Endothelial cell of umbilical vein (primary cell): ENCODE measurements at regions not wholly inside any gene's neighbourhood (a gene's known extent, or its start where the extent isn't known, plus 50 kb on each side); places are given as distances from the start of the nearest gene placed in this dataset.

Experiments used
- BruUV-seq: library from RNA; stranded (reverse); fragments of 400-500 nt; replicated peaks from 2 replicates; lab custom pipeline; 2021; lab: Mats Ljungman, UMichigan
- CTCF ChIA-PET: fragments of 300-600, 350-600 bp; sonication (Branson Sonifier 250); formaldehyde crosslinking; loops from one replicate; lab custom pipeline; 2021; ENCODE audit warnings: antibody characterized with exemption, inconsistent platforms; lab: Charles Lee
- POLR2A ChIA-PET: fragments of 300-600, 350-600 bp; sonication (Branson Sonifier 250); formaldehyde crosslinking; loops from one replicate; lab custom pipeline; 2021; ENCODE audit warnings: antibody characterized with exemption, inconsistent platforms; lab: Charles Lee
- DNase-seq: peaks from one replicate; pipeline ENCODE4 v3.0.0-alpha.2; 2011; ENCODE audit warnings: low read depth, low spot score
- FAIRE-seq: peaks from 2 replicates; lab custom pipeline; 2011; peaks lifted over from hg19 to GRCh38; lab: Jason Lieb, UNC
- H2AFZ ChIP-seq: 2 replicates; pipeline ENCODE4 v1.6.0; 2012; ENCODE audit warnings: low read depth, low read length, control low read depth, inconsistent platforms
- H3K27ac ChIP-seq: 2 replicates; pipeline ENCODE4 v1.5.1; 2011; ENCODE audit warnings: low read depth, mild to moderate bottlenecking, control low read depth, low read length, moderate library complexity; ENCODE audit not compliant: insufficient read depth
- H3K27me3 ChIP-seq, 2 experiments: 2 replicates each; pipeline versions ENCODE4 v1.6.0 to v1.6.1; 2011; ENCODE audit warnings: low read length in 2 of 2, mixed read lengths in 1 of 2; ENCODE audit not compliant: control insufficient read depth in 2 of 2, insufficient read depth in 2 of 2
- H3K36me3 ChIP-seq, 2 experiments: 2 replicates in 1 of 2; 3 replicates in 1 of 2; pipeline ENCODE4 v1.5.1; 2011; ENCODE audit warnings: low read length in 2 of 2, mild to moderate bottlenecking in 1 of 2, moderate library complexity in 1 of 2; ENCODE audit not compliant: control insufficient read depth in 2 of 2, insufficient read depth in 2 of 2; ENCODE audit errors: extremely low read depth in 1 of 2
- H3K4me1 ChIP-seq: 3 replicates; pipeline ENCODE4 v1.5.1; 2011; ENCODE audit warnings: mild to moderate bottlenecking, low read length; ENCODE audit not compliant: control insufficient read depth, insufficient read depth; ENCODE audit errors: extremely low read depth
- H3K4me2 ChIP-seq: 2 replicates; pipeline ENCODE4 v1.6.1; 2011; ENCODE audit warnings: low read length, control low read depth, mixed read lengths; ENCODE audit not compliant: insufficient read depth
- H3K4me3 ChIP-seq, 3 experiments: fragments of 200-600 bp in 1 of 3; sonication (generic), shearing (Covaris generic) in 1 of 3; replicated peaks in 1 of 3; 2 replicates each; pipeline ENCODE4 v1.5.1; 2011 to 2016; ENCODE audit warnings: control low read depth in 3 of 3, low read length in 3 of 3, mild to moderate bottlenecking in 2 of 3, inconsistent platforms in 1 of 3, low read depth in 1 of 3, moderate library complexity in 1 of 3; ENCODE audit not compliant: insufficient read depth in 1 of 3
- H3K79me2 ChIP-seq: 2 replicates; pipeline ENCODE4 v1.6.0; 2012; ENCODE audit warnings: low read length, inconsistent platforms; ENCODE audit not compliant: control insufficient read depth, insufficient read depth
- H3K9ac ChIP-seq: replicated peaks from 2 replicates; pipeline ENCODE3; 2011; ENCODE audit warnings: low read length, control low read depth; ENCODE audit not compliant: insufficient read depth; ENCODE audit errors: extremely low read depth
- H3K9me1 ChIP-seq: replicated peaks from 3 replicates; pipeline ENCODE4 v1.6.0; 2011; ENCODE audit warnings: mild to moderate bottlenecking, low read length; ENCODE audit not compliant: control insufficient read depth, insufficient read depth; ENCODE audit errors: extremely low read depth
- H3K9me3 ChIP-seq: replicated peaks from 2 replicates; pipeline ENCODE4 v1.5.1; 2012; ENCODE audit warnings: low read length, inconsistent platforms; ENCODE audit not compliant: control insufficient read depth, insufficient read depth
- H4K20me1 ChIP-seq: replicated peaks from 2 replicates; pipeline ENCODE3; 2011; ENCODE audit warnings: mild to moderate bottlenecking, low read length; ENCODE audit not compliant: control insufficient read depth, insufficient read depth; ENCODE audit errors: extremely low read depth
- EZH2 ChIP-seq: IDR thresholded peaks from 2 replicates; pipeline ENCODE4 v1.6.1; 2012; ENCODE audit warnings: borderline replicate concordance, low read depth, mild to moderate bottlenecking, moderate library complexity, low read length, inconsistent platforms; ENCODE audit not compliant: severe bottlenecking
- GATA2 ChIP-seq: IDR thresholded peaks from 2 replicates; pipeline ENCODE4 v1.7.0; 2011; ENCODE audit warnings: low read depth, mild to moderate bottlenecking, moderate library complexity, mixed read lengths, low read length; ENCODE audit not compliant: insufficient read length, insufficient read depth
- JUN ChIP-seq: IDR thresholded peaks from 2 replicates; pipeline ENCODE4 v1.6.1; 2011; ENCODE audit warnings: borderline replicate concordance, low read depth; ENCODE audit not compliant: insufficient read length, insufficient read depth
- MYC ChIP-seq: IDR thresholded peaks from one replicate; pipeline ENCODE4 v1.6.1; 2011; ENCODE audit warnings: mild to moderate bottlenecking, low read depth, low read length
- POLR2AphosphoS5 ChIP-seq: IDR thresholded peaks from 2 replicates; pipeline ENCODE4 v1.6.1; 2012; ENCODE audit warnings: low read depth, mild to moderate bottlenecking, control low read depth, low read length, moderate library complexity; ENCODE audit not compliant: insufficient read depth
- dilution Hi-C: fragments of 300-500 bp; cut with MboI; formaldehyde crosslinking; loops from one replicate; pipeline ENCODE4 v1.15.0; 2019; ENCODE audit warnings: low sequenced_read_pairs; ENCODE audit not compliant: extremely low pct_ligation_motif_present
- intact Hi-C: fragments of 100-400 bp; cut with micrococcal nuclease; formaldehyde crosslinking; loops from one replicate; pipeline ENCODE4 v1.10.0; 2022
- TF ChIP-seq, protein P1 (sequence below), 2 donors: IDR thresholded peaks; 1 replicate in 1 of 2; 2 replicates in 1 of 2; pipeline ENCODE4 v1.5.1; 2011; ENCODE audit warnings: low read length in 2 of 2, mild to moderate bottlenecking in 2 of 2, moderate library complexity in 2 of 2, control low read depth in 1 of 2, inconsistent platforms in 1 of 2, low read depth in 1 of 2; ENCODE audit not compliant: insufficient read depth in 1 of 2; ENCODE audit errors: extremely low read depth in 1 of 2
- TF ChIP-seq, protein P2 (sequence below): IDR thresholded peaks from 2 replicates; pipeline ENCODE4 v1.6.1; 2011; ENCODE audit not compliant: insufficient read depth, insufficient read length

- FAIRE-seq (no peak), DNase-seq (no peak)
- Histone ChIP-seq H3K9me3 (no peaks in the 10 kb centered on the region), H4K20me1 (no peaks in the 10 kb centered on the region), H3K36me3 (no peaks in the 10 kb centered on the region), H2AFZ (no peak overlapping the region), H3K9ac (no peak overlapping the region), H3K4me2 (no peak overlapping the region), H3K4me1 (no peaks in the 10 kb centered on the region), H3K27me3 (no peaks in the 10 kb centered on the region), H3K4me3 (no peak overlapping the region), H3K27ac (no peak overlapping the region), H3K9me1 (no peaks in the 10 kb centered on the region), H3K79me2 (no peaks in the 10 kb centered on the region)
- intact Hi-C loops (no loop called here), dilution Hi-C loops (no loop called here)
- ChIA-PET CTCF (no interaction called here), POLR2A (no interaction called here)
- no TSS peak for BruUV-seq
- TF ChIP-seq JUN (no peak), MYC (no peak), EZH2 (no peak), GATA2 (no peak)
- TF ChIP-seq, protein P1, sequence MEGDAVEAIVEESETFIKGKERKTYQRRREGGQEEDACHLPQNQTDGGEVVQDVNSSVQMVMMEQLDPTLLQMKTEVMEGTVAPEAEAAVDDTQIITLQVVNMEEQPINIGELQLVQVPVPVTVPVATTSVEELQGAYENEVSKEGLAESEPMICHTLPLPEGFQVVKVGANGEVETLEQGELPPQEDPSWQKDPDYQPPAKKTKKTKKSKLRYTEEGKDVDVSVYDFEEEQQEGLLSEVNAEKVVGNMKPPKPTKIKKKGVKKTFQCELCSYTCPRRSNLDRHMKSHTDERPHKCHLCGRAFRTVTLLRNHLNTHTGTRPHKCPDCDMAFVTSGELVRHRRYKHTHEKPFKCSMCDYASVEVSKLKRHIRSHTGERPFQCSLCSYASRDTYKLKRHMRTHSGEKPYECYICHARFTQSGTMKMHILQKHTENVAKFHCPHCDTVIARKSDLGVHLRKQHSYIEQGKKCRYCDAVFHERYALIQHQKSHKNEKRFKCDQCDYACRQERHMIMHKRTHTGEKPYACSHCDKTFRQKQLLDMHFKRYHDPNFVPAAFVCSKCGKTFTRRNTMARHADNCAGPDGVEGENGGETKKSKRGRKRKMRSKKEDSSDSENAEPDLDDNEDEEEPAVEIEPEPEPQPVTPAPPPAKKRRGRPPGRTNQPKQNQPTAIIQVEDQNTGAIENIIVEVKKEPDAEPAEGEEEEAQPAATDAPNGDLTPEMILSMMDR (IDR thresholded peaks at IDR 0.05; ENCODE audit: extremely low read depth in 1 of 2, insufficient read depth in 1 of 2, low read depth in 1 of 2, low read length in 2 of 2) = no peak
Measured at GRCh38 chr12:113664224-113664681, 192.6 kb upstream of the LHX5 start.

- Histone ChIP-seq H3K9me1 (no peaks in the 10 kb centered on the region), H4K20me1 (no peaks in the 10 kb centered on the region), H3K4me3 (no peak overlapping the region), H3K9me3 (no peaks in the 10 kb centered on the region), H3K27ac (no peak overlapping the region), H2AFZ (no peak overlapping the region), H3K9ac (no peak overlapping the region), H3K4me2 (no peak overlapping the region), H3K79me2 (no peaks in the 10 kb centered on the region), H3K4me1 (no peaks in the 10 kb centered on the region), H3K36me3 (no peaks in the 10 kb centered on the region), H3K27me3 (no peaks in the 10 kb centered on the region)
- no peak for FAIRE-seq
- no TSS peak for BruUV-seq
- POLR2A ChIA-PET = no interaction called here
- no peak for TF ChIP-seq EZH2
- TF ChIP-seq, protein P1 (IDR thresholded peaks at IDR 0.05; ENCODE audit: extremely low read depth in 1 of 2, insufficient read depth in 1 of 2, low read depth in 1 of 2, low read length in 2 of 2) = no peak
- no peak for TF ChIP-seq POLR2AphosphoS5
- TF ChIP-seq, protein P2, sequence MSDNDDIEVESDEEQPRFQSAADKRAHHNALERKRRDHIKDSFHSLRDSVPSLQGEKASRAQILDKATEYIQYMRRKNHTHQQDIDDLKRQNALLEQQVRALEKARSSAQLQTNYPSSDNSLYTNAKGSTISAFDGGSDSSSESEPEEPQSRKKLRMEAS = no peak
- CTCF ChIA-PET = no interaction called here
- no peak for DNase-seq
- dilution Hi-C loops (no loop called here), intact Hi-C loops (no loop called here)
Measured at GRCh38 chr12:113663396-113663795, 191.7 kb upstream of the LHX5 start.
